GM12872 (cell line): ENCODE measurements at regions not wholly inside any gene's neighbourhood (a gene's known extent, or its start where the extent isn't known, plus 50 kb on each side); places are given as distances from the start of the nearest gene placed in this dataset.

Source experiments
- TF ChIP-seq, protein P1 (sequence below): IDR thresholded peaks from 3 replicates; pipeline ENCODE4 v1.5.1; 2011; ENCODE audit warnings: low read depth, mild to moderate bottlenecking, low read length, moderate library complexity; ENCODE audit not compliant: insufficient read depth

GRCh38 chr4:126344472-126344871 lies 1029.7 kb downstream of the FAT4 start:
- TF ChIP-seq, protein P1, sequence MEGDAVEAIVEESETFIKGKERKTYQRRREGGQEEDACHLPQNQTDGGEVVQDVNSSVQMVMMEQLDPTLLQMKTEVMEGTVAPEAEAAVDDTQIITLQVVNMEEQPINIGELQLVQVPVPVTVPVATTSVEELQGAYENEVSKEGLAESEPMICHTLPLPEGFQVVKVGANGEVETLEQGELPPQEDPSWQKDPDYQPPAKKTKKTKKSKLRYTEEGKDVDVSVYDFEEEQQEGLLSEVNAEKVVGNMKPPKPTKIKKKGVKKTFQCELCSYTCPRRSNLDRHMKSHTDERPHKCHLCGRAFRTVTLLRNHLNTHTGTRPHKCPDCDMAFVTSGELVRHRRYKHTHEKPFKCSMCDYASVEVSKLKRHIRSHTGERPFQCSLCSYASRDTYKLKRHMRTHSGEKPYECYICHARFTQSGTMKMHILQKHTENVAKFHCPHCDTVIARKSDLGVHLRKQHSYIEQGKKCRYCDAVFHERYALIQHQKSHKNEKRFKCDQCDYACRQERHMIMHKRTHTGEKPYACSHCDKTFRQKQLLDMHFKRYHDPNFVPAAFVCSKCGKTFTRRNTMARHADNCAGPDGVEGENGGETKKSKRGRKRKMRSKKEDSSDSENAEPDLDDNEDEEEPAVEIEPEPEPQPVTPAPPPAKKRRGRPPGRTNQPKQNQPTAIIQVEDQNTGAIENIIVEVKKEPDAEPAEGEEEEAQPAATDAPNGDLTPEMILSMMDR: no peak

DNA sequence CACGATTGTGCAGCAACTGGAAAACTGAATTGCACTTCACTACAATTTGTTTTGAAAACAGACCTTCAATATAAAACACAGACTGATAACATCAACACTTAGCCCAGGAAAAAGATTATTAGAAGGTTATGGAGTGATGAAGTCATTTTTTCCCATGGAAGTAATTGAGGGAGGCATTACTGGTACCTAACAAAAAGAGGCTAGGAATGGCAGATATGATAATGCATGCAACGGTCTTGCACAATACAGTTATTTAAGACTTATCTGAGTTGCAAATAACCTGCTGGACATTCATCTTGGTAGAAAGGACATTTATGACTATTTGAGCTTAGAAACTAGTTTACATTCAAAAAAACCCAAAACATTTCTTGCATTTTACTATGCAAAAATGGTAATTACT lies 1031.9 kb downstream of the FAT4 start:
- TF ChIP-seq, protein P1: no peak

DNA sequence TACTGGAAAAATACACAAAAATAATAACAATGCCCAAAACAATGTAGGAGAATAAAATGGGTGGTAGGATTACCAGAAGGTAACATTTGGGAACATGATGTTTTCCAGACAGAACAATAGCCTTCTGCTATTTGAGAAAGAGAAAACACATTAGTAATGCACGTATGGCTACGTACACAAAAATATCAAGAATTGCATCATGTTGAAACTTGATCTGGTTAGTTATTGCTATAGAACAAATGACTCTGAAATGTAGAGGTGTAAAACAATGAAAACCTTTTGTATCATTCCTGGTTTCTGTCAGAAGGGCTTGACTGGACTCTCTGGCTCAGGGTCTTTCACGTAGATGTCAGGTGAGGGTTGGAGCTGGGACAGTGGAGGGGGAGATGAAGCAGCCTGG lies 1040.0 kb downstream of the FAT4 start:
- TF ChIP-seq, protein P1: no peak

DNA sequence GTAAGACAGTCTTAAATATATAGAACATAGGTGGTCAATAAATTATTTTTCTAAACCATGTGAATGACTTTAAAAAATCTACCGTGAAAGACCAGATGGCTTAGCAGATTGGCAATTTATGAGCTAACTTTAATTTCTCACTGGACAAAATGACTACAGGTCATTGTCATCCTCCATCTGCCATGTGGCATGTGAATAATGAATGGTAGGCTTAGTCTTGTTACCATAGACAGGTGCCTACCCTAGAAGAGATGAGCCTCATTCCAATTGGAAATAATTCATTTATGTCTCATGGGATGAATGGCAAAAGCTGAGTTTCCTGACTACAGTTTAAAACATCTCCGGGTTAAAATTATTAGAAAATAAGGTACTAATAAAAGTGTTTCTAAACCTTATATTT lies 1043.3 kb downstream of the FAT4 start:
- TF ChIP-seq, protein P1: no peak

GRCh38 chr4:126361287-126361686 lies 1046.5 kb downstream of the FAT4 start:
- TF ChIP-seq, protein P1: no peak

GRCh38 chr4:126364311-126364911 lies 1049.7 kb downstream of the FAT4 start:
- TF ChIP-seq, protein P1: no peak

DNA sequence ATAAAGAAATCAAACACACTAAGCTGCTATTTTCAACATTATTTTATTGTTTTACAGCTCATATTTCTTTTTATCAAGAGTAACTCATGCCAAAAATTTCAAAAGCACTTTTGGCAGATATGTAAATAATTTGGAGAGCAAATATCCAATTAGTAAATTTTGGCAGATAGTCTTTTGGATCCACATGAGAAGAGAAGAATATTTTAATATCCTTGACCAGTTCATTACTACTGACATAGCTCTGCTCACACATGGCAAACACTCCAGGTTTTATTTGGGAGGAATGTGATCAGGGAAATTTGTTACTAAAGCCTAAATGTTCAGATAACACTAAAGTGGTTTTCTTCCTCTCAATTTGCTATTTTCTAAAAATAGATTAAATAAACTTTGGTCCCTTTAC lies 1054.3 kb downstream of the FAT4 start:
- TF ChIP-seq, protein P1: no peak
